ENCODE measurements at regions not wholly inside any gene's neighbourhood (a gene's known extent, or its start where the extent isn't known, plus 50 kb on each side); places are given as distances from the start of the nearest gene placed in this dataset.

DNA sequence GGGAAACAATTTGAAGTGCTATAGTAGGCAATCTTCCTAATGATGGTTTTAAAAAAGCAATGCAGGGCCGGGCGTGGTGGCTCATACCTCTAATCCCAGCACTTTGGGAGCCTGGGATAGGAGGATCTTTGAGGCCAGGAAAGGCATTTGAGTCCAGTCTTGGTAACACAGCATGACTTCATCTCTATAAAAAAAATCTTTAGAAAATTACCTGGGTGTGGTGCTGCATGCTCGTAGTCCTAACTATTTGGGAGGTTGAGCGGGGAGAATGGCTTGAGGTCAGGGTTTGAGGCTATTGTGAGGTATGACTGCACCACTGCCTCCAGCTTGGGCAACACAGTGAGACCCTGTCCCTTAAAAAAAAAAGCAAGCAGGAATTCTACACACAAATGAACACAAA, 835.2 kb upstream of the AMELY start:
- TF ChIP-seq, protein P1, sequence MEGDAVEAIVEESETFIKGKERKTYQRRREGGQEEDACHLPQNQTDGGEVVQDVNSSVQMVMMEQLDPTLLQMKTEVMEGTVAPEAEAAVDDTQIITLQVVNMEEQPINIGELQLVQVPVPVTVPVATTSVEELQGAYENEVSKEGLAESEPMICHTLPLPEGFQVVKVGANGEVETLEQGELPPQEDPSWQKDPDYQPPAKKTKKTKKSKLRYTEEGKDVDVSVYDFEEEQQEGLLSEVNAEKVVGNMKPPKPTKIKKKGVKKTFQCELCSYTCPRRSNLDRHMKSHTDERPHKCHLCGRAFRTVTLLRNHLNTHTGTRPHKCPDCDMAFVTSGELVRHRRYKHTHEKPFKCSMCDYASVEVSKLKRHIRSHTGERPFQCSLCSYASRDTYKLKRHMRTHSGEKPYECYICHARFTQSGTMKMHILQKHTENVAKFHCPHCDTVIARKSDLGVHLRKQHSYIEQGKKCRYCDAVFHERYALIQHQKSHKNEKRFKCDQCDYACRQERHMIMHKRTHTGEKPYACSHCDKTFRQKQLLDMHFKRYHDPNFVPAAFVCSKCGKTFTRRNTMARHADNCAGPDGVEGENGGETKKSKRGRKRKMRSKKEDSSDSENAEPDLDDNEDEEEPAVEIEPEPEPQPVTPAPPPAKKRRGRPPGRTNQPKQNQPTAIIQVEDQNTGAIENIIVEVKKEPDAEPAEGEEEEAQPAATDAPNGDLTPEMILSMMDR (IDR thresholded peaks at IDR 0.05; ENCODE audit: low read depth, low read length) = no peak
- Histone ChIP-seq H3K9me3 (ENCODE audit: low read depth) (no peaks in the 10 kb centered on the region), H3K4me3 (no peak overlapping the region), H3K4me1 (ENCODE audit: low read depth) (no peaks in the 10 kb centered on the region), H3K27me3 (no peaks in the 10 kb centered on the region), H3K36me3 (no peaks in the 10 kb centered on the region), H3K27ac (no peak overlapping the region)
- no peak for DNase-seq (ENCODE audit: low read depth in 1 of 2, low spot score in 1 of 2)

- DNase-seq (ENCODE audit: low read depth in 1 of 2, low spot score in 1 of 2) = no peak
- TF ChIP-seq, protein P1 (IDR thresholded peaks at IDR 0.05; ENCODE audit: low read depth, low read length) = no peak
- no peaks in the 10 kb centered on the region for H3K27me3 ChIP-seq
Observed at GRCh38 chrY:7745581-7745901, 834.0 kb upstream of the AMELY start.

DNA sequence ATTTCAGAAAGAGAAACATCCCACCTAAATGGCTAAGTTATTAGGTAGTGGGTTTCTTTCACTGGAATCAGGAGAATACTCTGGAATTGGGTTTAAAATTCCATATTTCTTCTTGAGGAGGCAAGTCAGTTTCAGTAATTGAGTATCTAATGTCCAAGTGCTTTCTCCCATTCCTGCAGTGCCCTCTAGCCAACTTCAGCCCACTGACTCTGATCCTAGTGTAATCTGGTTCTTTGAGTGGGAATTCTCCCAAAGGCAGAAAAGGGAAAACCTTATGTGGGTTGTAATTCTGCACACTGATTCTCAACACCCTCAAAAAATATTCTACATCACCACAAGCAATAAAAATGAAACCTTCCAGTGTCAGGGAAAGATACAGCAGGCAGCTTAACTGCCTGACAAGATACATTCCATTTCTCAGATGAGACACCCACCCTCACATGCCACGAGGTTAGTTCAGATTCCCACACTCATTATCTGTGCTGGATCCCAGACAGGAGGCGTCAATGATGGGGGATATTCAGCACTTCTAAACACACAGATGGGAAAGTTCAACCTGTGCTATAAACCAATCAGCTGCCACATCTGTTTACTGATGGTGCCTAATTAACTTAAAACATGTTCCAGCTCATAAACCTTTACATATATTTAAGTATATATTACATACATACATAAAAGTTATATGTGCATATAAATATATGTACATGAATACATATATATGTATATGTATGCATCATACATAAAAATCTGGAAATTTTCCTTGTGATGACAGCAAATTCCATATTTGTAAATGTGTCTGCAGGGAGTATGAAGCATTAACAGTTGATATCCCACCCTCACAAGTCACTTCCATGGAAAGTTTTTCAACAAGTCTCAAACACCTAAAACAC, 833.4 kb upstream of the AMELY start:
- TF ChIP-seq, protein P1 (IDR thresholded peaks at IDR 0.05; ENCODE audit: low read depth, low read length) = peak; percentile 26

More at GRCh38 chrY:7745581-7745901, 834.0 kb upstream of the AMELY start:
- no peaks in the 10 kb centered on the region for H3K36me3 ChIP-seq
- H3K4me3 ChIP-seq = no peak overlapping the region
- no peaks in the 10 kb centered on the region for H3K4me1 ChIP-seq (ENCODE audit: low read depth)
- no peak overlapping the region for H3K27ac ChIP-seq
- no peaks in the 10 kb centered on the region for H3K9me3 ChIP-seq (ENCODE audit: low read depth)

GRCh38 chrY:7736847-7737365, 825.4 kb upstream of the AMELY start:
- Histone ChIP-seq H3K36me3 (no peaks in the 10 kb centered on the region), H3K27ac (no peak overlapping the region), H3K27me3 (no peaks in the 10 kb centered on the region), H3K9me3 (ENCODE audit: low read depth) (no peaks in the 10 kb centered on the region), H3K4me3 (no peak overlapping the region), H3K4me1 (ENCODE audit: low read depth) (no peaks in the 10 kb centered on the region)
- DNase-seq (ENCODE audit: low read depth in 1 of 2, low spot score in 1 of 2) = peak in 1 of 2 donors; percentile 41
- TF ChIP-seq, protein P1 (IDR thresholded peaks at IDR 0.05; ENCODE audit: low read depth, low read length) = no peak

More for the DNA sequence above, 833.4 kb upstream of the AMELY start:
- H3K27ac ChIP-seq = no peak overlapping the region
- H3K36me3 ChIP-seq = no peaks in the 10 kb centered on the region
- DNase-seq (ENCODE audit: low read depth in 1 of 2, low spot score in 1 of 2) = peak in 1 of 2 donors; percentile 49
- no peaks in the 10 kb centered on the region for H3K4me1 ChIP-seq (ENCODE audit: low read depth)
- no peaks in the 10 kb centered on the region for H3K9me3 ChIP-seq (ENCODE audit: low read depth)
- no peaks in the 10 kb centered on the region for H3K27me3 ChIP-seq
- no peak overlapping the region for H3K4me3 ChIP-seq

DNA sequence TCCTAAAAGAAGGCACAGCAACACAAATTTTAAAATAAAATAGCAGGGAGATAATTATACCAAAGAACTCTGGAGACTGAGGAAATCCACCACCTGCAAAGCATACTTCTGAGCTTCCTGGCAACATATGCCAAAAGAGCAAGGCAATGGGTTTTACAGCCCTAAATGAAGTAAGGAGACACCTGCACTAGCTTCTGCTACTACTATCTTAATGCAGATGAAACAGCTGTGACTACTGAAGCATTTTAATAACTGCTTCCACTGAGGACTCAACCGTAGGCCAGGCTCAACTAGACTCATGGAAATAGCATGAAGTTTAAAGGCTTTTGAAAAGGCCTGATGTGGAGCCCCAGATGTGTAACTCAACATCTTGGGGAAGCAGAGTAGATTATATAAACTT, 820.1 kb upstream of the AMELY start:
- H3K9me3 ChIP-seq (ENCODE audit: low read depth) = no peaks in the 10 kb centered on the region
- H3K36me3 ChIP-seq = no peaks in the 10 kb centered on the region
- H3K4me3 ChIP-seq = no peak overlapping the region
- H3K27ac ChIP-seq = no peak overlapping the region
- H3K4me1 ChIP-seq (ENCODE audit: low read depth) = no peaks in the 10 kb centered on the region
- no peaks in the 10 kb centered on the region for H3K27me3 ChIP-seq
- TF ChIP-seq, protein P1 (IDR thresholded peaks at IDR 0.05; ENCODE audit: low read depth, low read length) = no peak
- DNase-seq (ENCODE audit: low read depth in 1 of 2, low spot score in 1 of 2) = no peak

All from cardiac muscle cell (in vitro differentiated cells and primary cell).